ENCODE measurements at regions not wholly inside any gene's neighbourhood (a gene's known extent, or its start where the extent isn't known, plus 50 kb on each side); places are given as distances from the start of the nearest gene placed in this dataset.

DNA sequence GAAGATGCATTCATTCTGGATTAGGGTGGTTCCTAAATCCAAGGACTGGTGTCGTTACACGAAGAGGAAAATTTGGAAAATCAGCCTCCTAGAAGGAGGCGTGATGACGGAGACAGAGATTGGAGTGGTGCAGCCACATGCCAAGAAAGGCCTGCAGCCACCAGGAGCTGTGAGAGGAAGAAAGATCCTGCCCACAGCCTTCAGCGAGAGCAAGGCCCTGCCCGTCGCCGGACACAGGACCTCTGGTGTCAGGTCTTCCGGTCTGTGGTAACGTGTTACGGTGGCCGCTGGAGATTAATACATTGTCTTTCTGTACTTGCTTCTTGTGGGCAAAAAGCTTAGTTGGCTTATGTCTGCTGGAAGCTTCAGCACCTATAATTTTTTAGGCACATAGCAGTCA lies 1045.8 kb downstream of the BRD1 start:
- no peaks in the 10 kb centered on the region for H3K36me3 ChIP-seq (replicated peaks in 1 of 2)
- 90 to 96% (median 94%) methylated on average over 12 of the region's 12 CpGs for WGBS, 4 donors
- H3K4me3 ChIP-seq: no peak overlapping the region
- intact Hi-C loops (cut with DNase I): no loop called here
- H3K27me3 ChIP-seq: no peaks in the 10 kb centered on the region
- TF ChIP-seq, protein P1, sequence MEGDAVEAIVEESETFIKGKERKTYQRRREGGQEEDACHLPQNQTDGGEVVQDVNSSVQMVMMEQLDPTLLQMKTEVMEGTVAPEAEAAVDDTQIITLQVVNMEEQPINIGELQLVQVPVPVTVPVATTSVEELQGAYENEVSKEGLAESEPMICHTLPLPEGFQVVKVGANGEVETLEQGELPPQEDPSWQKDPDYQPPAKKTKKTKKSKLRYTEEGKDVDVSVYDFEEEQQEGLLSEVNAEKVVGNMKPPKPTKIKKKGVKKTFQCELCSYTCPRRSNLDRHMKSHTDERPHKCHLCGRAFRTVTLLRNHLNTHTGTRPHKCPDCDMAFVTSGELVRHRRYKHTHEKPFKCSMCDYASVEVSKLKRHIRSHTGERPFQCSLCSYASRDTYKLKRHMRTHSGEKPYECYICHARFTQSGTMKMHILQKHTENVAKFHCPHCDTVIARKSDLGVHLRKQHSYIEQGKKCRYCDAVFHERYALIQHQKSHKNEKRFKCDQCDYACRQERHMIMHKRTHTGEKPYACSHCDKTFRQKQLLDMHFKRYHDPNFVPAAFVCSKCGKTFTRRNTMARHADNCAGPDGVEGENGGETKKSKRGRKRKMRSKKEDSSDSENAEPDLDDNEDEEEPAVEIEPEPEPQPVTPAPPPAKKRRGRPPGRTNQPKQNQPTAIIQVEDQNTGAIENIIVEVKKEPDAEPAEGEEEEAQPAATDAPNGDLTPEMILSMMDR (IDR thresholded peaks at IDR 0.05): no peak
- TF ChIP-seq POLR2A (IDR thresholded peaks at IDR 0.05): no peak
- H3K27ac ChIP-seq: no peak overlapping the region
- peak in 1 of 7 donors; percentile 18 for DNase-seq
- peaks cover 0 to 5% (median 0%) of the 10 kb centered on the region in 3 donors for H3K9me3 ChIP-seq (replicated peaks in 1 of 3)
- no peaks in the 10 kb centered on the region for H3K4me1 ChIP-seq (replicated peaks in 1 of 2)

DNA sequence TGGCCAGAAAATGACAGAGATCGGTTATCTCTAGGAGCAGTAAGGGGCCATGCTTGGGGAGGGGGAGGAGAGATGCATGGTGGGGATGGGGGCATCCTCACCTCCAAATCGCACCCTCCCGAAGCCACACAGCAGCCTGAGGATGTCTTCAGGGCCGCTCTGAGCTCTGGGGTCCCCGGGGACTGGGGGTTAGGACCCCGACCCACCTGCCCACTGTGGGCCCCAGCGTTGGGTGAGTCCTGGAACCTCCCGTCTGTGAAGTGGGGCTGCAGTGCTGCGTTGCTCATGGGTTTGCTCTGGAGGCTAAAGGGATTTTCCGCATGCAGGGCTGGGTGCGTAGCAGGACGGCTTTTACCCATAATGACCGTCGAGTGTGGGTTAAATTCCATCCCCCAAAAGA lies 1046.3 kb downstream of the BRD1 start:
- WGBS, 4 donors: 82 to 91% (median 86%) methylated on average over 8 to 14 of the region's 14 CpGs
- TF ChIP-seq, protein P1 (IDR thresholded peaks at IDR 0.05): no peak
- no peak for TF ChIP-seq POLR2A (IDR thresholded peaks at IDR 0.05)
- H3K4me1 ChIP-seq (replicated peaks in 1 of 2): no peaks in the 10 kb centered on the region
- H3K27ac ChIP-seq: no peak overlapping the region
- no peaks in the 10 kb centered on the region for H3K36me3 ChIP-seq (replicated peaks in 1 of 2)
- peak in 2 of 7 donors; percentile 2 to 14 for DNase-seq
- H3K9me3 ChIP-seq (replicated peaks in 1 of 3): peaks cover 0 to 8% (median 0%) of the 10 kb centered on the region in 3 donors
- H3K4me3 ChIP-seq: no peak overlapping the region
- intact Hi-C loops (cut with DNase I): no loop called here
- H3K27me3 ChIP-seq: no peaks in the 10 kb centered on the region

DNA sequence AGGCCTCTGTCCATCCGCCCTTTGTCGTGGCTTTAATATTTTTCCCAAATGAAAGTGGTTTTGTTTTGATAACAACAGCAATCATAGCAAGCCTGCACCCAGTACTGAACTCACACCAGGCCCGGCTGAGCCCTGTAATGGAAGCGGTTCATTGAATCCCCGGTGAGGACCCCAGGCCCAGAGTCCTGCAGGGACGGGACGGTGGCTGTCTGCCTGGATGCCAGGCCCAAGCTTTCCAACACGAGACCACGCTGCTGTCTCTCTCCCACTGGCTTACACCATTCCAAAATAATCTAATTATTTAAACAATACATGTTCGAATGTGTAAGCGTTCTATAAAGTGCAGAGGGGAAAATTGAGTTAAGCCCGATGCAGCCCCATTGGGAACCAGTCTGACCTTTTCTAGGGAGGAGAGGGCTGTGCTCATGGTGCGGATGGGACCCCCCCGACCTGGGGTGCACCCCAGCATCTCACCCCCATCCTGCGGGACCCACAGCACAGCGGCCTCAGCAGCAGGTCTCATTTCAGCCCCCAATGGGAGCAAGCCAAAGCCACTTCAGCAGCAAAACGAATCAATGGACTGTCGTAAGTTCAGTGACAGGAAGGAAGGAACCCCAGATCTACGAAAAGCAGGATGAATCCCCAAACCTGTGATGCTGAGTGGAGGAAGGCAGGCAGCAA lies 1046.9 kb downstream of the BRD1 start:
- Histone ChIP-seq H3K27me3 (no peaks in the 10 kb centered on the region), H3K9me3 (replicated peaks in 1 of 3) (peaks cover 0 to 8% (median 0%) of the 10 kb centered on the region in 3 donors), H3K4me1 (replicated peaks in 1 of 2) (no peaks in the 10 kb centered on the region), H3K36me3 (replicated peaks in 1 of 2) (no peaks in the 10 kb centered on the region), H3K27ac (no peak overlapping the region), H3K4me3 (no peak overlapping the region)
- intact Hi-C loops (cut with DNase I): no loop called here
- TF ChIP-seq, protein P1 (IDR thresholded peaks at IDR 0.05): no peak
- TF ChIP-seq POLR2A (IDR thresholded peaks at IDR 0.05): no peak
- WGBS, 4 donors: 71 to 84% (median 79%) methylated on average over 19 of the region's 19 CpGs
- peak in 1 of 7 donors; percentile 3 for DNase-seq

DNA sequence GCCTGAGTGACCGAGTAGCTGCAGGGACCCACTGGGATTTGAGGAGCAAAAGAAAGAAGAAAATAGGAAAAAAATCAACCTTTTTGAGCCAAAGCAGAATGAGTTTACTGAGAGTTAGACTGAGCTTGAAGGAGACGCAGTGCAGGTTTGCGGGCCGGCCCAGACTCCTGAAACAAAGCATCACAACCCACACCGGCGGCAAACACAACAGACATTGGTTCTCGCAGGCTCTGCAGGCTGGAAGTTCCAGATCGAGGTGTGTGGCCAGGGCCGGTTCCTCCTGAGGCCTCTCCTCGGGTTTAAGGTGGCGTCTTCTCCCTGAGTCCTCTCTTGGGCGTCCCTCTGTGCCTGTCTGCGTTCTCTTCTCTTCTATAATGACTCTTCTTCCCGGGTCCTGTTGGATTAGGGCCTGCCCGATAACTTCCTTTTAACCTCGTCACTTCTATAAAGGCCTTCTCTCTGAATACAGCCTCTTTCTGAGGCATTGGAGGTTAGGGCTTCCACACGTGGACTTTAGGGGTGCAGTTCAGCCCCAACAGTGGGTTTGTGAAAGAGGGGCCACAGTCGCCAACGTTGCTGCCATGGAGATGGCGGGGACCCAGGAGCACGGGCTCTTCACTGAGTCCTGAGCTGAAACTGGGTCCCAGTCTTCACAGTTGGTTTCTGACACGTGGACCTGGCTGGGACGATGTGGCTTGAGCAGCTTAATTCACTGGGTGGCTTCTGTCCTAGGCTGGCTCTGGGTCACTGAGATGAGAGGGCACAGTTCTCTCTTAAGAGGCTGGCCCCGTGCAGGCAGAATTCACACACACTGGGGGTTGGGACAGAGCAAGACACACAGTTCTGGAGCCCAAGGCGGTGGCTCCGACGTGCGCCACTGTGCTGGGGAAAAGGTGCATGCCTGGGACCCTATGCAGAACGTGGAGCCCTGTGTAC lies 1047.7 kb downstream of the BRD1 start:
- Histone ChIP-seq H3K27me3 (no peaks in the 10 kb centered on the region), H3K36me3 (replicated peaks in 1 of 2) (no peaks in the 10 kb centered on the region), H3K4me1 (replicated peaks in 1 of 2) (no peaks in the 10 kb centered on the region), H3K4me3 (no peak overlapping the region), H3K9me3 (replicated peaks in 1 of 3) (peaks cover 0 to 8% (median 0%) of the 10 kb centered on the region in 3 donors), H3K27ac (no peak overlapping the region)
- TF ChIP-seq, protein P1 (IDR thresholded peaks at IDR 0.05): no peak
- no peak for TF ChIP-seq POLR2A (IDR thresholded peaks at IDR 0.05)
- intact Hi-C loops (cut with DNase I): no loop called here
- DNase-seq: peak in 2 of 7 donors; percentile 3 to 25
- 83 to 85% (median 84%) methylated on average over 29 of the region's 29 CpGs for WGBS, 4 donors

Measured in adrenal gland (tissue), 9 donors.